ENCODE measurements at regions not wholly inside any gene's neighbourhood (a gene's known extent, or its start where the extent isn't known, plus 50 kb on each side); places are given as distances from the start of the nearest gene placed in this dataset.
"Not testable (repeated sequence)": the region's sequence is repeated elsewhere in the genome, so short reads cannot be mapped to it uniquely, and the experiment has no call there.

DNA sequence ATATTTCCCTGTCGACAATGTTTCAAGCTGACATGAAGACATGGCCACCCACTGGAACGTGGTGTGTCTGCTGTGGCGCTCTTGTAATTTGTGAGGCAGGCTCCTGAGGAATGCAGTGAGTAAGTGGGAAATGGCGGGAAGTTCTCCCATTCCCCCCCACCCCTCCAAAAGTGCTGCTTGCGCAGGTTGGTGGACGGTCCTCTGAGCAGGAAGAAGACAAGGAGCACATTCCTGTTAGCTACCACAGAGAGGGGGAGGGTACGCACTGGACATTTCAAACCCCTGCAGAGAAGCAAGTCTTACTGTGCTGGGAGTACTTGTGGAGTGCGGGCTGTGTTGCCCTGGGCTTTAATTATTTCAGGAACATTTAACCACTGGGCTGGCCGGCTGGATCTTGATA is 92.9 kb downstream of the DEFB131A start:
- not testable (repeated sequence) for TF ChIP-seq CTCF, POLR2A (IDR thresholded peaks at IDR 0.05)

Data from testis (tissue), 2 donors.